ENCODE measurements at regions not wholly inside any gene's neighbourhood (a gene's known extent, or its start where the extent isn't known, plus 50 kb on each side); places are given as distances from the start of the nearest gene placed in this dataset.

GRCh38 chr3:13257666-13258065, 162.5 kb downstream of the NUP210 start:
- TF ChIP-seq POLR2AphosphoS5 (IDR thresholded peaks at IDR 0.05; ENCODE audit: low read depth, low read length) (no peak), POLR2A (IDR thresholded peaks at IDR 0.05; ENCODE audit: low read depth, low read length) (no peak)
